ENCODE measurements at regions not wholly inside any gene's neighbourhood (a gene's known extent, or its start where the extent isn't known, plus 50 kb on each side); places are given as distances from the start of the nearest gene placed in this dataset.

- no peak for TF ChIP-seq POLR2AphosphoS5 (IDR thresholded peaks at IDR 0.05)
- TF ChIP-seq CTCF (IDR thresholded peaks at IDR 0.05): no peak
- no peak for TF ChIP-seq POLR2A (IDR thresholded peaks at IDR 0.05)
Observed at GRCh38 chr7:91717681-91718470, 162.6 kb downstream of the MTERF1 start.
